HG03354 (cell line): ENCODE measurements at regions not wholly inside any gene's neighbourhood (a gene's known extent, or its start where the extent isn't known, plus 50 kb on each side); places are given as distances from the start of the nearest gene placed in this dataset.

Experiments used
- ATAC-seq: cut with Tn5 transposase; IDR thresholded peaks from one replicate; pipeline ENCODE4 v1.9.1; 2021; ENCODE audit warnings: mild to moderate bottlenecking; ENCODE audit not compliant: unreplicated experiment, poor library complexity, severe bottlenecking

- no peak for ATAC-seq
Observed at GRCh38 chr10:129285459-129285858, 181.6 kb upstream of the MGMT start.

GRCh38 chr10:129288999-129289584 is 177.9 kb upstream of the MGMT start:
- no peak for ATAC-seq

GRCh38 chr10:129293991-129294700 is 172.9 kb upstream of the MGMT start:
- ATAC-seq, result no peak

GRCh38 chr10:129294944-129295343 is 172.1 kb upstream of the MGMT start:
- ATAC-seq, result no peak

GRCh38 chr10:129305046-129305445 is 162.0 kb upstream of the MGMT start:
- no peak for ATAC-seq

- no peak for ATAC-seq
Observed at GRCh38 chr10:129307141-129307540, 159.9 kb upstream of the MGMT start.

GRCh38 chr10:129308953-129309564 is 158.0 kb upstream of the MGMT start:
- ATAC-seq, result no peak

GRCh38 chr10:129309565-129309964 is 157.5 kb upstream of the MGMT start:
- no peak for ATAC-seq

GRCh38 chr10:129310881-129311280 is 156.2 kb upstream of the MGMT start:
- no peak for ATAC-seq

- ATAC-seq, result no peak
Observed at GRCh38 chr10:129319934-129320333, 147.1 kb upstream of the MGMT start.

GRCh38 chr10:129320340-129320739 is 146.7 kb upstream of the MGMT start:
- no peak for ATAC-seq

GRCh38 chr10:129321727-129322126 is 145.3 kb upstream of the MGMT start:
- ATAC-seq, result no peak

GRCh38 chr10:129322933-129323820 is 143.9 kb upstream of the MGMT start:
- no peak for ATAC-seq

GRCh38 chr10:129323879-129324278 is 143.2 kb upstream of the MGMT start:
- ATAC-seq, result no peak

- no peak for ATAC-seq
Observed at GRCh38 chr10:129325893-129326292, 141.1 kb upstream of the MGMT start.

- ATAC-seq, result no peak
Observed at GRCh38 chr10:129328546-129328945, 138.5 kb upstream of the MGMT start.

GRCh38 chr10:129329385-129330055 is 137.5 kb upstream of the MGMT start:
- ATAC-seq, result no peak

GRCh38 chr10:129330211-129330610 is 136.8 kb upstream of the MGMT start:
- ATAC-seq, result no peak

GRCh38 chr10:129331207-129331838 is 135.7 kb upstream of the MGMT start:
- ATAC-seq, result no peak
